Activated CD4-positive, alpha-beta T cell treated with anti-CD3 and anti-CD28 coated beads, Interleukin-2, amount 50 U/mL, for 16 hours (primary cell): ENCODE measurements at regions not wholly inside any gene's neighbourhood (a gene's known extent, or its start where the extent isn't known, plus 50 kb on each side); places are given as distances from the start of the nearest gene placed in this dataset.
"Not testable (repeated sequence)": the region's sequence is repeated elsewhere in the genome, so short reads cannot be mapped to it uniquely, and the experiment has no call there.

Experiments
- DNase-seq: peaks from one replicate; pipeline ENCODE4 v3.0.0-alpha.2; 2020

DNA sequence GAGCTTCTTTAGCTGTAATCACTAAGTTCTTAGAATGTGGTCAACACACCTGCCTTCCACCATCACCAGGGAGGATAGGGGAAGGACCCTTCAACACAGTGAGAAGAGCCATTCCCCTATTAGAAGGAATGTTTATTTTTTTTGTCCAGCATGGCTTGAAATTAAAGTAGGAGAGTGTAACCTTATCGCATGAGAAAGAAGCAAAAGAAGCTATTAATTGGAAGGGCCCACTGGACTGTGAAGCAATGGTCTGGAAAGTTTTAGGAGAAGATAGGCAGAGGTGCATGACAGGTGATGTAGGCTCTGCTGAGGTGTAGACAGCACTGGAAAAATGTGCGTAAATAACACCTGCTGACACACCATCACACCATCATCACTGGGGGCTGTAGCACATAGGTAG, 1526.0 kb downstream of the MAT2B start:
- DNase-seq: no peak

DNA sequence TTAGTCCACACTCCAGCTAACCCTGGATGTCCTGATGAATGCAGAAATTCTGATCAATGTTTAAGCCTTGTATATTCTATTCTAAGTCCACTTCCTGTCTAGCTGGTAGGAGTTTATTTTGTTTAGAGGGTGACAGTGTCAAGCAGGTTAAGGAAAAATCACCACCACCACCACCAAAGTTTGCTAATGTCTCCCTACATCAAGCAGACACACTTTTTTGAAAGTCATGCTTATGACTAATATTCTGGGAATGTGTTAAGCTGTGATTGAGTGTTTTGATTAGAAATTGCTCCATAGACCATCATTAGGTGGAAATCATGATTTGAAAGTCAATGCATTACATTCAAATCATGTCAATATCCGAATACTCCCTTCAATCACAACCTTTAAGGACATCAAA, 1530.1 kb downstream of the MAT2B start:
- DNase-seq: no peak

DNA sequence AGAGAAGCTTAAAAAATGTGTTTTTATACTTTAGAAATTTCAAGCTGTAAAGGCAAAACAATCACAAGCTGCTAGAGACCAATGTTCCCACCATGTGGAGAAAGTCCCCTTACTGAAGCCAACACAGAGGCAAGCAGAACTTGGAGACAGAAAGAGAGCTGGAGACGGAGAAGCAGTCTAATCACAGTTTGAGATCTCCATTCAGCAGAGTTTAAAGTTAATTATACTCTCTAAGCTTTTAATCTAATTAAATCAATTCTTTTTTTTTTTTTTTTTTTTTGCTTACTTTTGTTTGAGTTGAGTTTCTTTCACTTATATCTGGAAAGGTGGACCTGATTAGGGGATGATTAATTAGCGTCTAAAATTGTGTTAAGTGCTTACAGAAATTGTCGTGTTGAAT, 1534.3 kb downstream of the MAT2B start:
- no peak for DNase-seq

DNA sequence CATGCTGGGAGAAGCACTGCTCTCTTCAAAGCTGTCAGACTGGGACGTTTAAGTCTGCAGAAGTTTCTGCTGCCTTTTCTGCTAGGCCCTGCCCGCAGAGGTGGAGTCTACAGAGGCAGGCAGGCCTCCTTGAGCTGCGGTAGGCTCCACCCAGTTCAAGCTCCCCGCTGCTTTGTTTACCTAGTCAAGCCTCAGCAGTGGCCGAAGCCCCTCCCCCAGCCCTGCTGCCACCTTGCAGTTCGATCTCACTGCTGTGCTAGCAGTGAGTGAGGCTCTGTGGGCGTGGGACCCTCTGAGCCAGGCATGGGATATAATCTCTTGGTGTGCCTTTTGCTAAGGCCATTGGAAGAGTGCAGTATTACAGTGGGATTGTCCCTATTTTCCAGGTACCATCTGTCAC, 1540.5 kb downstream of the MAT2B start:
- not testable (repeated sequence) for DNase-seq

DNA sequence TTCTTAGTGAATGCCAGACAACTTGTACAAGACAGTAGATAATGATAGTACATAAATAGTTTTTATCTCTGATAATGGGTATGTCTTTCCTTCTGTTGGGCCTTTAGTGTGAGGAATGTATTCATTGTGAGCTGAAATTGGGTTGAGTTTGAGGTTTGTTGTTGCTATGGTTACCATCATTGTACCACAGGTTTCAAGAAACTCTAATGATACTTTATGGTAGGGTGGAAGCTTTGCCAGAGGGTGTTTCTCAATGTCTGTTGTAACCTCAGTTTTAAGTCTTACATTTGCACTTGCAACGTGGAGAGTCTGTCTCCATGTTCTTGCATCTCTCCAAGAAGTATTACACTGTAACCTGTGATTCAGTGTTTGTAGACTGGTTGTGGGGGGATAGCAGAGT, 1550.1 kb downstream of the MAT2B start:
- DNase-seq: no peak

DNA sequence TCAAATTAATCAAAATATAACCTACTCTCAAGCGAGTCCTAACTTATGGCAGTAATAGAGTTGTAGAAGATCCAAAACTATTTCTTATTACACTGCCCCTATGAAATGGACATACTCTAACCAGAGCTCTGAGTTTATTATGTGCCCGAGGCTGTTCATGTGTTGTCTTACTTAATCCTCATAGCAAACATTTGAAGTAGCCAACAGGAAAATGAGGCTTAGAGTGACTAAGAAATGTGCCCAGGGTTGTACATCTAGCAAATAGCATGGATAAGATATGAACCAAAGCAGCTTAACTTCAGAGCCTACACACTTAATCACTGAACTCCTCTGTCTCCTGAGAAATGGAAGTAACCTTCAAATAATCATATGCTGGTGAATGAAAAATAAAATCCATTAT, 1551.7 kb downstream of the MAT2B start:
- DNase-seq: no peak

DNA sequence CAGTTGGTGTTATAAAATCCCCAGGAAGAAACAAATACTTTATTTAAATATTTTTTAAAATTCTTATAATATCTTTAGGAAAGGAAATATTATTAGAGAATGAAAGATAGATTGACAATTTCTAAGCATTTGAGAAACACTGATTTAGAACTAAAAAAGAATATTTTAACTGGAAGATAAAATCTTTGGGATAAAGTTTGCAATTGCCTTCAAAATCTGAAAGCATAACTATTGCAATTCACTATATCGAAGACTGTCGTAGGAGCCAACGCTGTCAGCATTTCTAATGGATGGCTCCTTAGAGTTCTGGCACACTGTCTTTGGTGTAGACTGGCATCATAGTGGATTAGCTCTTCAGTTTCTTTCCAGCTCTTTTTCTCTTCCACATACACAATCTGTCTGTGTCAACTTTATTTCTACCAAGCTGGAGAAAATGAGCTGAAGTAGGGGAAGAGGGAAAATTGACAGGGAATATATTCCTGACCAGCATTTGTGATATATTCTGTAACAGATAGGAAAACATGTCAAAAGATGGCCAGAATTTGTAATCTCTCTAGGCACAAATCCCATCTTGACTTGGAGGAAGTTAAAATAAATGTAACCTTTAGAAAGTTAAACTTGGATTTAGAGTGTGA, 1561.4 kb downstream of the MAT2B start:
- DNase-seq: no peak

DNA sequence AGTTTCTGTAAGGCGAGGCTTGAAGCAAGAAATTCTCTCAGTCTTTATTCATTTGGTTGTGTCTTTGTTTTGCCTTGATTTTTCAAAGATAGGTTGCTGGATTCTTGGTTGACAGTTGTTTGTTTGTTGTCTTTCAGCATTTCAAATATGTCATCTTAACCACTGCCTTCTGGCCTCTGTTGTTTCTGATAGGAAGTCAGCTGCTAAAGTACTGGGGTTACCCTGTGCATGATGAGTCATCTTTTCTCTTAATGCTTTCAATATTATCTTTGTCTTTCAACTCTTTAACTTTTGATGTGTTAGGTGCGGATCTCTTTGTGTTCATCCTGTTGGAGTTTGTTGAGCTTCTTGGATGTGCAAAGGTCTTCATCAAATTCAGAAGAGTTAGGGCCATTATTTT, 1571.3 kb downstream of the MAT2B start:
- no peak for DNase-seq

DNA sequence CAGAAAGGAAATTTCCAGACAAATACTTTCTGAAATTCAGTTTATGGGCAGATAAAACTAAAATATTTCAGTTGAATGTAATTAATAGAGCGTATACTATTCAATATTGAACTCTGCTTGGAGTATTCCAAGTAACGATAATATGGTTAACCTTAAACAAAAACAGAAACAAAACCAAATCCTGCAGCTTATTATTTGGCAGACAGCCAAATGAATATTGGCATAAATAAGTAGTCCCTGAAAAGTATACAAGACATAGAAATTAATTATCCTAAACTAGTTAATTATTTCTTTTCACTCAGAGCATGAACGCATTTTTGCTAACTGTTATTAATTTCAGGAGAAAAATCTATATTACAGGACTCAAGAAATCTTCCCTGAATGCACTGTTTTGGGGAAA, 1574.0 kb downstream of the MAT2B start:
- no peak for DNase-seq

DNA sequence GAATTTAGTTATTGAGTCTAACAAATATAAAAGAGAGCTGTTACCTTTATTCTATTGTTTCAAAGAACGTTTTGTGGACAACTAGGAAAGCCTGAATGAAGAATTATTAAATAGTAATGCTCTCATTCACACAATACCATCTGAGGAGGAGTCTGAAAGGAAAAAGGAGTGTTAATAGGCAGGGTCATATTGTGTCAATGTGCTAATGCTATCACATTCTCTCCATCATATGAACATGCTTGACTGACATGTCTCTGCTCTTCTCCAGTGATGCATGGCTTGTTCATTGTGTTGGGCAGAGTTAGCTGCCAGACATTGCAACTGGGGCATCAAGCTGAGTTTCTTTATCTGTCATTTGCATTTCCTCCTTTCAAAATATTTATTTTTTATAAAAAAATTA, 1578.0 kb downstream of the MAT2B start:
- no peak for DNase-seq

DNA sequence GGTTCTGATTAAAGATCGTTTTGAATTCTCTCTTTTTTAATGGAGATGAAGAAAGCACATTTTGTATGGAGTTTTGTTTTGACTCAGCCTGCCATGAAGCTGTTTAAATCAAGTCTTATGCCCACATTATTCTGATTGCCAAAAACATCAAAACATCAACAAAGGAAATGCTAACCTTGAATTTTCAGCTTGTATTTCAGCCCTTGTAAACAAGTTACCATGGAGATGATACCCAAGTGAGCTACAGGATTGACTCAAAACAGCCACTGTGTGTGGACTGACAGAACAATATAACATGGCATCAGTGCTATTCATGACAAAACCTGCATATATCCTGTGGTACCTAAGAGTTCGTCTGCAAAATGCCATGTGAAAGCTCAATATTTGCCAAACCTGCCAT, 1581.0 kb downstream of the MAT2B start:
- DNase-seq: no peak

DNA sequence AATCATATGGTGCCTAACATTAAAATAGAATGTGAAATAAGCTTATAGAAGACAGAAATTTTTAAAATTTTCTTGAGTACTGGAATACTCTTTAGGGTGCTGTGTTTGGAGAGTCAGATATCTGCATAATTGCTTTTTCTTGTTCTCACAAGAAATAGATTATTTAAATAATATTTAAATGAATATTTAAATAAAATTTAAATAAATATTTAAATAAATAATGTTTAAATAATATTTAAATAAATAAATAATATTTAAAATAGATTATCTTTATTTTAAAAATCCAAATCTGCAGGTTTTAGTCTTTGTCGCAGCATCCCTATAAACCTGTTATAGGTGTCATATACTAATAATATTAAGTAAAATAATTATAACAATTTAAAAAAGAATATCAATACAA, 1589.4 kb downstream of the MAT2B start:
- DNase-seq: no peak

DNA sequence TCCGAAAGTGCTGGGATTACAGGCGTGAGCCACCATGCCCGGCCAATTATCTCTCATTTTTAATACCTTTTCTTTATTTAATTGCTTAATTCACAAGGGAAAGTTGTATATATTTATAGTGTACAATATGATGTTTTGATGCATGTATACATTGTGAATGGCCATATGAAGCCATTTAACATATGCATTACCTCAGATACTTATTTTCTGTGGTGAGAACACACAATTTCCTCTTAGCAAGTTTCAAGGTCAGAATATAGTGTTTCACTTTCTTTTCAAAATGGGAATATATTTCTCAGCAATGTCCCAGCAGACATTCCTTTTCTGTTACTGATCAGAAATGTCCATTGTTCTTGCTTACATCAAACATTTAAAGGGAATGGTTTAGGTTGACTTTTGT, 1596.3 kb downstream of the MAT2B start:
- DNase-seq: no peak

DNA sequence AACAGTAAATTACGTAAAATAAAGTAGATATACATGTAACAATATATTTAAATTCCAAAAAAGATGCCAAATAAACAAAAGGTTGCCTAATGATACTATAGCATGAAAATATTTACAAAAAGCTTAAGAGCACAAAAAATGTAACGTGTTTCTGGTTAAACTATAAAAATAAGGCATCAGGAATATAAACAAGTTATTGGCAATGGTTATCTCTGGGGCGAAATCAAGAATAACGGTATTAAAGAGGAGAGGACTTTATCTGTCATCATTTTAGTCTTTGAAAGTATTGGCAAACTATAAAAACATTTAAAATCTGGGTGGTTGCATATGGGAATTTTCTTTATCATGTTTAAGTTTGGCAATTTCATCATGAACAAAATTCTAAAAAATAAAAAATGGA, 1599.2 kb downstream of the MAT2B start:
- no peak for DNase-seq

DNA sequence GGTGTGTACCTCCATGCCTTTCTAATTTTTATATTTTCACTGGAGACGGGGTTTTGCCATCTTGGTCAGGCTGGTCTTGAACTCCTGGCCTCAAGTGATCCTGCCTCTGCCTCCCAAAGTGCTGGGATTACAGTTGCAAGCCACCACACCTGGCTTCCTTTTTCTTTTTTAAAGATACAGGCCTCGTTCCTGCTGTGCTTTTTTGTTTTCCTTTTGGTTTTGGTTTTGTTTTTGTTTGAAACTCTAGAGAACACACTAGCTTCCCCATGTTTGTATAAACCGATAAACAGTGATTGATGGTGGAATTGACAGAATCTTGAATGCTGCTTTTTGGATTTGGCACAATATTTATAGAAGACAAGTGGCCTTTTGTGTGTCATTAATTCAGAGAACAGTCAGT, 1603.4 kb downstream of the MAT2B start:
- DNase-seq: no peak

DNA sequence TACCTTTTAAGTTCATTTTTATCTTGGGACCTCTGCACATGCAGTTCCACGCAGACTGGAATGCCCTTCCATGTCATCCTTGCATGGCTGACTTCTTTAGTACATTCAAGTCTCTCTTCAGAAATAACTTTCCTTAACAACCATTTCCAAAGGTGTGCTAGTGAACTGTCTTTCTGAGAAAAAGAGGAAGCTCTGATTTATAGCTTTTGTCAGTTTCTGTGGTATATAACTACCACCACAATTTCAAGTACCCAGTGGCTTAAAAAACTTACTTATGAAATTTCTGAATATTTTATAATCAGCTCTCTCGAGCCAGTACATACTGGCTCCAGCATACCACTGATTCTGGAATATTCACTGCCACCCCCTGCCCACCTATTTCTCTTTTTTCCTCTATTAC, 1613.8 kb downstream of the MAT2B start:
- DNase-seq: no peak

DNA sequence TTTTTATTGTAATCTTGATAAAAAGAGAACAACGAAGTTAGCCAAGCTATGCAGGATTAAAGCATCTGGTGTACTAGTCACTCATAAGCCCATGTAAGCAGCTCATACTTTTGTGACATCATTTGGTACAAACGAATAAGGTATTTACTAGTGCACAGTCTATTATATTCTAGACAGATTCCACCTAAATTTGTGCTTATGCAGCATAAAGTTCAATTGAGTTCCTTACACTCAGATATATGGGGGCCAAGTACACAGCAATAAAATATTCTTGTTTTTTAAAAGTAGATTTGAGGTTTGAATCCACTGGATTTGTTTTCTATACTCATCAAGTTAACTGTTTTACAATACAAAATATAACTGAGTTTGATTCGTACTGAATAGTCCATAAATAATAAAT, 1621.2 kb downstream of the MAT2B start:
- no peak for DNase-seq

DNA sequence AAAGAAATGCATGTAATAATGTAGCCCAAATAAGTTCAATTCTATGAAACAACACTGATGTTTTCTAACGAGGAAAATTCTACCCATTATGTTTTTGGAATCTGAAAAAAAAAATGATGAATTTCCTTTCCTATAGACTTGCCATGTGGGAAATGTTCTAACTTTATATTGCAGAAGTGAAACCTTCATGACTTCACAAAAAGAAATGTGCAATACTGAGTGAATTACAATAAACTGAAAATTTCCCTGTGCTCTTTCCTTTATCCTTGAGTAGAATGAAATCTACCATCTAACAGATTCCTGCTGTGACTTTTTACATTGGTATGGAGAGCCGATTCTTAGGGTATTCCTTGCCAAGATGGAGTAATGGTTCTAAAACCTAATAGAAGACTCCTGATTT, 1622.5 kb downstream of the MAT2B start:
- no peak for DNase-seq

DNA sequence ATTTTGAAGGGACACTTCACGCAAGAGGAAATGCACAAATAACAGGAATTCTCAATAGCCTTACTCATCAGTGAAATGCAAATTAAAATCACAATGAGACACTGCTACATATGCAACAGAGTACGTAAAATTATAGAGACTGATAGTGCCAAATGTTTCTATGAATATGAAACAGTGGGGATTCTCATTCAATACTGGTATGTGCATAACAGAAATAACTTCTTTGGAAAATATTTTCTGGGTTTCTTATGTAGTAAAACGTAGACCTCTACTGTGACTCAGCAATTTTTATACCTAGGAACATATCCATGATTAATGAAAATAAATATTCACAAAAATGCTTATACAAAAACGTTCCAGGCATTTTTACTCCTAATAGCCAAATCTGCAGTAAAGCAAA, 1625.2 kb downstream of the MAT2B start:
- no peak for DNase-seq

DNA sequence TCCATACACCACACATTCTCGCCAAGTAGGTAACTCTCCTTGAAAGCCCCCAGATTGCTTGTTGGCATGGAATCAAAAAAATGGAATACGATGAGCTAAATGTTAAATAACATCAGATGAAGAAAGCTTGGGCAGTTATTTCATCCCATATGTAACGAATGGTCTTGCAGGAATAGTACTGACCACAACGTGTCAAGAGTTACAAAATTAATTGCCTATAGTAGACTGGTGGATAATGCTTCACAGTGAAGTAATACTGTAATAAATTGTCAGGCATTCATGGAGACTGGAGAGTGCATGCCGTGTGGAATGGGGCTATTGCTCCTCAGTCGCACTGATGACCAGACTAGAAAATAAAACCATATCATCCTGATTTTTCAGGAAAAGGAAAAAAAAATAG, 1628.7 kb downstream of the MAT2B start:
- no peak for DNase-seq

DNA sequence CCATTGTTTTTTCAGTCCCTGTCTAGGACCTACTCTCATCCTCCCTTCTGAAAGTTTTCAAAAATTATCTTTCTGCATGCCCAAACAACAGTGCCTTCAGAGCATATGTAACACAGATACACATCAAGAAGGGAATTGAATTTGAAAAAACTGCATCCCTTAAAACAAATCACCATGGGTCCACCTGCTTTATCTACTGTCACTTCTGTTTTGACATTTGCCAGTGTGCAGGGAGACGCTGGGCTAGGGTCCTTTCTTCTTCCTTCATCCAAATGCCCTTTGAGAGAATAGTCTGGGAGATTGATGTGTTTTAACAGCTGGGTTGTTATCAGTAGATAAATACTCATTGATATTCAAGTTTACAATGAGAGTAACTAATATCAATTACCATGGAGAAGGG, 1630.1 kb downstream of the MAT2B start:
- no peak for DNase-seq

DNA sequence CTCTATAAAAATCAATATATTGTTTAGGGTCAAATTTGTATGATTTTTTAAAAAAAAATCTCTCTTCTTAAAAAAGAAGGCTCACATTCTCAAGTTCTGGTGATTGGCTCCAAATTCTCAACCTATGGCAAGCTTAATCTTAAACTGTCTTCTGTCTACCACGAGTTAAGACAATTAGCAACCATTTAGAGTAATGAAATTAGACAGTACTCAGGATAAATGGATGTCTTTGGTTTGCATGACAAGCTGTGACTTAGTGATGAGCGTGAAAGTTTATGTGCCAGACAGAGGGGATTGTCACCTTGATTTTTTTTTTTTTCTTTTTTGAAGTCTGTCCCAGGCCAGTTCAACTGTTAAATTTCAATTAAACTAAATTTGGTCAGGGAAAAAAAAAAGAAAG, 1632.3 kb downstream of the MAT2B start:
- DNase-seq: no peak

DNA sequence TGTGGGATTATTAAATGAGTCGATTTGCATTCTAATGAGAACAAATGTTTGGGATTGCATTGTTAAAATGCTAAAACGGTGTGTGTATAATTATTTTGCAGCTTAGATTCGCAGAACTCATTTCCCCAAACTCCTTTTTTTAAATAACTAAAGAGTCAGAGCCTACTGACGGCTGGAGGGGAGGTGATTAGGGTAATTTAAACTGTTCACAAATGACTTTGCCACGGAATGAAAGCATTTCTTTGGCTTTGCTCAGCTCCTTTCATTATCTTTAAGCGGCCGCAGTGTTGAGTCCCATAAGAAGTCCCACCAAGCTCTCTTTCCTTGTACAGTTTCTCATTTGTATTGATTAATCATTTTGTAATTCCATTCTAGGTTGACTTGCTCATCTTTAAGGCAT, 1632.8 kb downstream of the MAT2B start:
- no peak for DNase-seq

DNA sequence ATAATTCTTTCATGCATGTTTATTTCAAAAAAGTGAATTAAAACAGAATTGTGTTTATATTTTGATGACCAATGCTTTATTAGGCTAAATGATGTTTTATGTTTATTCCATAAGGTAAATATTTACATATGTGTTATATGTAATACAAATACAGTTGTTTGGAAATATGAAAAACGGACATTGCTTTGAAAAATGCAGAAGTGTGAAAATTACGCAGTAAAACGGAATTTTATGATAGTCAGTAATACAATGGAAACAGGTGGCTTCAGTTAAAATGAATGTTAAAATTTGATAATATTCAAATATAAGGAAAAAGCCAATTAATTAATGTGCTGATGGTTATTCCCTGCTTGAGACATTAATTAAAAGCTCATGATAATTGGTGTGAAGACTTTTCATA, 1633.8 kb downstream of the MAT2B start:
- no peak for DNase-seq

DNA sequence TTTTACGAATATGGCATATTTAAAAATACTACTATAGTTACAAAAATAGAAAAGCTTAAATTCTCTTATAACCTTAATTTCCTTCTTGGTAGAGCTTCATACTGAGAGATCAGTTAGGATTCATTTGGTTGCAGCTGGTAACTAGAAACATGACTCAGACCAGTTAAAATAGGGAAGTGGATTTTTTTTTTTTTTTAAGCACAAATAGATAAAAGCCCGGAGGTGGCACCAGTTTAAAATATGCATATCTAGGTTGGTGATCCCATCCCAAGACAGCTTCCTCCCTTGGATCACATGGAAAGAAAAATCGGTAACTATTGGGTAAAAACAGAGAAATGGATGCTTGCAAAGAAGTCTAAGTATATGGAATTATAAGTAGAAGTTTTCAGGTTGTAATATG, 1634.3 kb downstream of the MAT2B start:
- no peak for DNase-seq

DNA sequence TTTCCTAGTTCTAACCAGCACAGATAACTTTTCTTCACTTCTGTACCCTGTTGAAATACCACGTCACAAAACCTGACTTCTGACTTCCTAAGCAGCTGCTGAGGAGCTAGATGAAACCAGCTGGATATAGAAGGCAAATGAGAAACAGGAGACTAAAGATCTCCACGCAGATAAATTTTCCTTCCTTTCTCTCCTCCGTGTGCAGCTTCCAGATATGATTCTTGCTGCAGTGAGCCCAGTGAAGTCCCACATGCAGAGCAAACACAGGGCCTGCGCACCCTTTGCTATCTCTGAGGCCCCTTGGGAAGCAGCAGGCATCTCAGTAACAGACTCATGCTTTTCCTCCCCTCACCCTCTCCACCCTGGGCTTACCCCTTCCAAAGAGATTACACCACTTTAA, 1638.3 kb downstream of the MAT2B start:
- no peak for DNase-seq
